ENCODE measurements at regions not wholly inside any gene's neighbourhood (a gene's known extent, or its start where the extent isn't known, plus 50 kb on each side); places are given as distances from the start of the nearest gene placed in this dataset.

GRCh38 chr1:232369451-232370296 is 260.3 kb downstream of the SIPA1L2 start:
- ChIA-PET CTCF (no interaction called here), POLR2A (no interaction called here)
- TF ChIP-seq HDGF (IDR thresholded peaks at IDR 0.05; ENCODE audit: borderline replicate concordance) (no peak), FOXA1 (IDR thresholded peaks at IDR 0.05) (no peak), L3MBTL2 (conservative IDR thresholded peaks at IDR 0.05) (no peak), SP1 (IDR thresholded peaks at IDR 0.05) (no peak), NFRKB (IDR thresholded peaks at IDR 0.05) (no peak), TARDBP (IDR thresholded peaks at IDR 0.05) (no peak), ZNF384 (IDR thresholded peaks at IDR 0.05) (no peak), LEF1 (IDR thresholded peaks at IDR 0.05; ENCODE audit: borderline replicate concordance) (no peak), CTBP1 (IDR thresholded peaks at IDR 0.05; ENCODE audit: borderline replicate concordance) (no peak), ELF4 (IDR thresholded peaks at IDR 0.05) (no peak), FOXM1 (IDR thresholded peaks at IDR 0.05; ENCODE audit: borderline replicate concordance) (no peak), FOXK2 (IDR thresholded peaks at IDR 0.05) (no peak), BHLHE40 (IDR thresholded peaks at IDR 0.05; ENCODE audit: borderline replicate concordance) (no peak), PKNOX1 (IDR thresholded peaks at IDR 0.05) (no peak), SUZ12 (IDR thresholded peaks at IDR 0.05) (no peak)
- DNase-seq (ENCODE audit: extremely low spot score): no peak

GRCh38 chr1:232368821-232369321 is 261.1 kb downstream of the SIPA1L2 start:
- TF ChIP-seq FOXM1 (IDR thresholded peaks at IDR 0.05; ENCODE audit: borderline replicate concordance) (no peak), ZNF384 (IDR thresholded peaks at IDR 0.05) (no peak), PKNOX1 (IDR thresholded peaks at IDR 0.05) (no peak), FOXK2 (IDR thresholded peaks at IDR 0.05) (no peak)
- CTCF ChIA-PET: no interaction called here
- no peak for DNase-seq (ENCODE audit: extremely low spot score)

GRCh38 chr1:232367293-232367692 is 262.6 kb downstream of the SIPA1L2 start:
- no peak for TF ChIP-seq CTBP1 (IDR thresholded peaks at IDR 0.05; ENCODE audit: borderline replicate concordance)
- no peak for TF ChIP-seq PKNOX1 (IDR thresholded peaks at IDR 0.05)
- TF ChIP-seq FOXK2 (IDR thresholded peaks at IDR 0.05): no peak
- no peak for TF ChIP-seq HDGF (IDR thresholded peaks at IDR 0.05; ENCODE audit: borderline replicate concordance)
- no peak for TF ChIP-seq ARNT (IDR thresholded peaks at IDR 0.05)
- no peak for TF ChIP-seq TARDBP (IDR thresholded peaks at IDR 0.05)
- TF ChIP-seq LEF1 (IDR thresholded peaks at IDR 0.05; ENCODE audit: borderline replicate concordance): no peak
- no peak for TF ChIP-seq ELF4 (IDR thresholded peaks at IDR 0.05)
- TF ChIP-seq SP1 (IDR thresholded peaks at IDR 0.05): no peak
- no peak for TF ChIP-seq L3MBTL2 (conservative IDR thresholded peaks at IDR 0.05)
- no peak for TF ChIP-seq FOXA1 (IDR thresholded peaks at IDR 0.05)
- no peak for TF ChIP-seq ZNF384 (IDR thresholded peaks at IDR 0.05)
- TF ChIP-seq FOXM1 (IDR thresholded peaks at IDR 0.05; ENCODE audit: borderline replicate concordance): no peak
- TF ChIP-seq NFRKB (IDR thresholded peaks at IDR 0.05): no peak
- TF ChIP-seq BHLHE40 (IDR thresholded peaks at IDR 0.05; ENCODE audit: borderline replicate concordance): no peak
- no peak for DNase-seq (ENCODE audit: extremely low spot score)
- CTCF ChIA-PET: no interaction called here
- POLR2A ChIA-PET: no interaction called here

More at GRCh38 chr1:232368821-232369321, 261.1 kb downstream of the SIPA1L2 start:
- POLR2A ChIA-PET: no interaction called here

GRCh38 chr1:232364654-232365382 is 265.1 kb downstream of the SIPA1L2 start:
- POLR2A ChIA-PET: no interaction called here

More at GRCh38 chr1:232364654-232365382, 265.1 kb downstream of the SIPA1L2 start:
- DNase-seq (ENCODE audit: extremely low spot score): no peak
- TF ChIP-seq SP1 (IDR thresholded peaks at IDR 0.05): no peak
- TF ChIP-seq LEF1 (IDR thresholded peaks at IDR 0.05; ENCODE audit: borderline replicate concordance): no peak
- TF ChIP-seq HDGF (IDR thresholded peaks at IDR 0.05; ENCODE audit: borderline replicate concordance): no peak
- TF ChIP-seq NFRKB (IDR thresholded peaks at IDR 0.05): no peak
- no peak for TF ChIP-seq L3MBTL2 (conservative IDR thresholded peaks at IDR 0.05)
- no peak for TF ChIP-seq TARDBP (IDR thresholded peaks at IDR 0.05)
- no peak for TF ChIP-seq CTBP1 (IDR thresholded peaks at IDR 0.05; ENCODE audit: borderline replicate concordance)
- no peak for TF ChIP-seq BHLHE40 (IDR thresholded peaks at IDR 0.05; ENCODE audit: borderline replicate concordance)
- TF ChIP-seq FOXK2 (IDR thresholded peaks at IDR 0.05): no peak
- no peak for TF ChIP-seq FOXA1 (IDR thresholded peaks at IDR 0.05)
- TF ChIP-seq PKNOX1 (IDR thresholded peaks at IDR 0.05): no peak
- TF ChIP-seq ARNT (IDR thresholded peaks at IDR 0.05): no peak
- CTCF ChIA-PET: no interaction called here
